ENCODE measurements at regions not wholly inside any gene's neighbourhood (a gene's known extent, or its start where the extent isn't known, plus 50 kb on each side); places are given as distances from the start of the nearest gene placed in this dataset.

DNA sequence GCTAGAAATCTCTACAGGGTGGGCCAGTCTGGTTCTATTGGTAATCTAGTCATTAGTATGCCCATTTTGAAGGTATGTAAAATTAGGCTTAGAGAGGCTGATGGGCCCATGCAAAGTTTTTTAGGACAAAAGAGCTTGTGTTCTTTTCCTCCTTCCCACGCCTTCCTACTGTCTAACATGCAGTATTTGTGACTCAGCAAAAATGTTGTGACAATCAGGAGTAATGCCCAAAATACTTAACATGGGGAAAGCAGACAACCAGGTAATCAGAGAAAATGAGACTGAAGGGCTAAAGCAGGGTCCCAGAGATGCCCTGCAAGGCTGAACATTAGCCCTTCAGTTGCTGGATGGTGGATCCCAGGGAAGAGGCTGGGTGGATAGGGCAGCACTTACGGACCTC, 437.9 kb downstream of the BCL11B start:
- DNase-seq, result no peak

DNA sequence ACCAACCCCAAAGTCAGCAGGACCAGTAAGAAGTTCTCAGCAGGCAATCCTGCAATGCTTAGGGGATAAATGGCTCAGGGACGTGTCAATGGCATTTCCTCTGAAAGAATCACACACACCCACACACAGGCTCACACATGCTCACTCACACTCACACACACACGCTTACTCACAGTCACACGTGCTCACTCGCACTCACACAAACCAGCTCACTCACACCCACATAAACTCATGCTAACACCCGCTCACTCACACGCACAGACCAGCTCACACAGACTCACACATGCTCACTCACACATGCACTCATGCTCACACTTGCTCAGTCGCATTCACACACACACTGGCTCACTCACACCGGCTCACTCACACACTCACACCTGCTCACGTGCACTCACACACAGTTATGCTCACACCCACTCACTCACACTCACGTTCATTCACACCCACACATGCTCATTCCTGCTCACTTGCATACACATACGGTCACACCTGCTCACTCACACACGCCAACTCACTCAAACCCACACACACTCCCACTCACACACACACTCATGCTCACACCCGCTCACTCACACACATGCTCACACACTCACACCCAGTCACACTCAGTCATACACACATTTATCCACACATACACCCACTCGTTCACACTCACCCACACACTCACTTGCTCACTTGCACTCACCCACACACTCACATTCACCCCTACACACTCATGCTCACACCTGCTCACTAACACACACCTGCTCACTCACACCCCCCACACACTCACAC, 436.8 kb downstream of the BCL11B start:
- no peak for DNase-seq

DNA sequence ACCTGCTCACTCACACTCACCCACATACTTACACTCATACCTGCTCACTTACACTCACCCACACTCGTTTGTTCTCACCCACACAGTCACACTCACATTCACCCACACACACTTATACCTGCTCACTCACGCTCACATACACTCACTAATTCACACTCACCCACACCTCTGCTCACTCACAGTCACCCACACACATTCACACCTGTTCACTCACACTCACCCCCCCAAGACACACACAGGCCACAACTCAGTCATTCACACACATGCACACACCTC, 436.2 kb downstream of the BCL11B start:
- no peak for DNase-seq

DNA sequence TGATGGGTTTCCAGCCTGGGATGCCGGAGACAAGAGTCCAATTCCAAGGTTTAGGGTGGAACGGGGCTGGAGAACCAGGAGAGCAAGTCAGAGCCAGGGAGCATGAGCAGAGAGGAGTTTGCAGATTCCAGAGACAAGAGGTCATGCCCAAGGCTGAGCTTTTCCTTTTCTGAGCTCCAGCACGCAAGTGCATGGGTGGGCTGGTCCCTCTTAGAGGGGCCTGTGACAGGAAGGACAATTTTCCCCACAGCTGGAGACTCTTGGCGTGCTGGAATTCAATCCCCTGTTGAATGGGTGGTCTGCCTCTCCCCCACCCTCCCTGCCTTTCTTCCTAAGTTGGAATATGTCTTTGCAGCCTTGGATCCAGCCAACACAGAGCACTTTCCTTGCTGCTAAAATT, 431.9 kb downstream of the BCL11B start:
- DNase-seq, result no peak

DNA sequence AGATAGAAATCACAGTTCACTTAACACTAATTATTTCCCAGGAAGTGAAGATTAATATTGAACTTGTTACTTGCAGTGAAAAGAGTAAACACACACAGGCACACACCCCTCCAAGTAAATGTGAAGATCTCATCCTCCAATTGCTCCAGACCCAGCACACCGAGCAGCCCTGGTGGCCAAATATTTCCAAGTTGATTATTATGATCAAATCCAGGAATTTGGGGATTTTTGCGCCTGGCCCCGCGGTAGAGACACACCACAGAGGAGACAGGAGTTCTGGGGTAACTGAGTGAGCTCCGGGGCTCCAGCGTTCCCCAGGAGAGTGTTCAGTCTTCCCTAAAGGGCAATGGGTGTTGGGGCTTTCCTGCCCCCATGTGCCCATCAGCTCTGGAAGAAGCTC, 431.5 kb downstream of the BCL11B start:
- no peak for DNase-seq

DNA sequence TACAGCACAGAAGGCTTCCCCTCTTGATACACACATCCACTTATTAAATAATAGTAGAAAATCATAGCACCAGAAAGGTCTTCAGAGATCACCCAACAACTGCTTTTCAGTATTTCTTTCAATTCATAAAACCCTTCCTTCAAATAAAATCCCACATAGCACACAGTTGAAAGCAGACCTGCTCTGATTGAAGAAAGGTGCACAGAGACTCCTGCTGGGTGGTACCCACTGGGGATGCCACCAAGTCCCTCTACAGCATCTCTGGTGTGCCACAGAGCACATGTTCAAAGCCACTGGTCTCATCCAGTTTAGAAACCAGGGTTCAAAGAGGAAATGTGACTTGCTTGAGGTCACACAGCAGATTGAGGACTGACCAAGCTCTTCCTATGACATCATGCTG, 427.5 kb downstream of the BCL11B start:
- no peak for DNase-seq

DNA sequence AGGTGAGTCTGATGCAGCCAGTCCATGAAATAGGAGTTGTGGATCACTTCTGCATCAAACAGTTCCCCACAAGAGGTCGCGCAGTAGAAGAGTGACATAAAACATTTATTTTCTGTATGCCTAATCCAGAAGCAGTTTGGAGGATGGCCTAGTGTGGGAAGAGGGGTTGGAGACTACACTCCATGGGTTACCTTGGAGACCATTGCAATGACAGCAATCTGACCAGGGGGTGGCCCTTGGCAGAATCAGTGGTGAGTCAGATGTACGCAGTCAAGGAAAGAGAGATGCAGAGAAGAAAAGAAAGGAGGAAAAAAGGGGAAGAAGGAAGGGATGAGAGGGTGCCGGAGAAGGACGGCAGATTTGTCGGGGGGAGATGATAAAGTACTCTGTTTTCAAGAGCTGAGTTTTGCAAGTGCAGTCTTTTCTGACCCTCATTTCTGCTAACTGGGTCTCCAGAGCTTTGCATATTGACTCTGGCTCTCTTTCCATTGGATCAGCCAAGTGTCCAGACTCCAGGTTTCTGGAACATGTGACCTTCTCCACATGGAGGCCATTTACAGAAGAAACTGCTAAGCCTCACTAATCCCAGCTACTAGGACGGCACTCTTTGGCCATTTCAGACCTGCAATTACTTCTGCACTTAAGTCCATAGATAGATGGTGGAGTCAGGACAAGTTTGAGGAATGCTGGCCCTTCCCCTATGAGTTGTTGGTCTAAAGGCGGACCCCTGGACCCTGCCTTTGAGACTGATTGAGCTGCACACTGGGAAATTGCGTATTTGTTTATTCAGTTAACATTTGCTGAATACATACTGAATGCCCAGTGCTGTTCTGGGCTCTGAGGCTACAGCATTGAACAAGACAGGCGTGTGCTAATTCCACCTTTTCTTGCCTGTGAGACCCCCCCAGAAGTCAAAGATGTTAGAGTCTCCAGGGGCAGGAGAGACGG, 424.2 kb downstream of the BCL11B start:
- no peak for DNase-seq

DNA sequence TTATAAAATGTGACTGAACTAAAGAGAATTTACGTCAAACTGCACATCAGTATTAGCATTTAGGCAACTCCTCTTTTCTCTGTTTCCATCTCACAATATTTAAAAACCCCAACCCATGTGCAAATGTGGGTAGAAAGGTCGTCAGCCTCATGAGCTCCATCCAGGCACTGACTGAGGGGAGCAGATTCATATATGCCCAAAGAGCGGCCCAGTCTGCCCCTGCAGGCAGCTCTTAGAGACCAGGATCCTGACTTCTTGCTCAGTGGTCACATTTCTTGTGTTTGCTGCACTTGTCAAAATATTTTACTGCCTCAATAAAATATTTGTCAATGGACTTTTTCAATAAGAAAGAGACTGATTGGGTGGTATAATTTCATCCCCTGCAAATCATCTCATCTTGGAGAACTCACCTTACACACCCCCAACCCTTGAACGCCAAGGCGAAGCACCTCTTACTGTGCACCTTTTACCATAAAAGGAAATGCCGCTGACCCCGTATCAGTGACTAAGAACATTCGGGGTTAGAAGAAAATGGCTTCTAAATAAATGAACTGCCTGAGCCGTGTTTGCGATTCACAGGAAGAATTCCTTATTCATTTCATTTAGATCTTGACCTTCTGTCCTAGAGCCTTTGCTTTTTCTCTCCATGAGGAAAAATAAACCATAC, 418.8 kb downstream of the BCL11B start:
- DNase-seq, result no peak

DNA sequence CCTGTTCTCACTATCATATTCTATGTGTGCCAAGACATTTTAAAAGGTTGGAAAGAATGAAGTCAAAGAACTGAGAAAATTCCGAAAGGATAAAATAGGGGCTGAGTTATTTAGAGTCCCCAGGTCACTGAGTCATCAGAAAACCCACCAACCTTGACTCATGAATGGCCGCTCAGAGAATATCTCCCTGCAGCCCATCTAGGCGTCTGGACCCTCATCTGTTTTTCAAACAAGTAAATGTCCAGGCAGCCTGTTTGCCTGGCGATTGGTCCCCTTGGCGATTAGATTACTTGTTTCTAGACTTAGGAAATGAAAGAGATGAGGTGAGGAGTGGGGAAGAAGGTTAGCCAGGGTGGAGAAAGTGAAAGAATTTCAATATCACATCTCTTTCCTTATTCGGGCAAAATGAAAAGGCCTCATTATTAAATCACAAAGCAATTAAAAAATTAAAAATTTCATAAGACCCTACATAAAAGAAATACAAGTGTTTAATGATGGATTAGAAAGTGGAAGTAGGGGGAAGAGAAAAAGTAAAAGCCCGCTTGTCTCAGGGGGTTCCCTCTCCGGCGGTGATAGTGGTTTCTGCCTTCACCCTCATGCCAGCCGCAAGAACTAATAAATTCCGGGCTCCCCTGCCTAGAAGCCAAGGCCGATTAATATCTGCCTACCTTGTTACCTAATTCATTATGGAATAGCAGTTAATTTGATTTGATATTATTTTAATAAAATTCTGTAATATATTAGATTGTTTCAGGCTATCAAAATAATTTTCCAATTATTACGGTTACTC, 415.9 kb downstream of the BCL11B start:
- no peak for DNase-seq

DNA sequence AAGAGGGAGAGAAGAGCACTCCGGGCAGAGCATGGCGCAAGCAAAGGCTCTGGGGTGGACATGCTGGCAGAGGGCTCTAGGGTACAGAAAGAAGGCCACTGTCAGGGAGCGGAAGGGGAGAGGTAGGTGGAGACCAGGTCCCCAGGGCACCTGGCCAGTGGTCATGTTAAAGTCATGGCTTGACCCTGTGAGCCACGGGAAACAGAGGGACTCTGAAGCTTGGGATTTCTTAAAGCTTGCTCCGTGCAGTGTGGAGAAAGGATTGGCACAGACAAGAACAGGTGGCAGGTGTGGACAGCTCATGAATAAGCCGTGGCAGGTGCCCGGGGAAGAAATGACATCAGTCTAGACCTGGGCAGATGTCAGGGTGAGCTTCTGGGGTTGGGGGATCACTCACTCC, 413.8 kb downstream of the BCL11B start:
- DNase-seq, result no peak

DNA sequence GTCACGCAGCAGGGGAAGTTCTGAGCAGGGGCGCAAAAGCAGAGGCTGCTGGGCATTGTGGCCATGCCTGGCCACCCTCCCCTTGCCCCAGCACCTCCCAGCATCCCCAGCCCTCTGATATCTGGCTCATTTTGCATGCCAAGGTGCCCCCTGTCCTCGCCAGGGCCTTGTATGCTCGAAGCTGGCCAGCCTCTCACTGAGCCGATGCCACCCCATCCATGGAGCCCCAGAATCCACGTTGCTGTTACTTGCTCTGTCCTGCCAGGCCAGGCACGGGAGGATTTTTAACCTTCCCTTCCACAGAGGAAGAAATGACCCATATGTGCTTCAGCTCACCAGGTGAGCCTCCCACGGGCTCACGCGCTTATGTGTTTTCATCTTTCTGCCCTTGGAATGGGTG, 413.4 kb downstream of the BCL11B start:
- DNase-seq, result no peak

DNA sequence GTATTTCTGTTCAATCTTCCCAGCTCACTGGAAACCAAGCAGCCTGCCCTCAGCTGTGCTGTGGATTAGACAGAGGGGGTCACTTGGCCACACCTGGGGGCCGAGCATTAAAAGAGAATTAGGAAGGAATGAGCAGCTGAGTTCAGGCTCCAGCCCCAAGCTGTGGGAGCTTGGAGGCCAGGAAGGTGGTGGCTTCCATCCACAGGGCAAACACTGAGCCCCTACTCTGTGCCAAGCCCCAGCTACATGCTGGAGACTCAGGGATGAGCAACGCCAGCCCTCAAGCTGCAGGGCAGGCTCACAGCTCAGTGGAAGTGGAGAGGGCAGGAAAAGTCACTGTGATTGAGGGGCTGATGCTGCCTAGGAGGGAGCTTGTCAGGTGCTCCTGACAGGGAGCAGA, 412.7 kb downstream of the BCL11B start:
- no peak for DNase-seq

DNA sequence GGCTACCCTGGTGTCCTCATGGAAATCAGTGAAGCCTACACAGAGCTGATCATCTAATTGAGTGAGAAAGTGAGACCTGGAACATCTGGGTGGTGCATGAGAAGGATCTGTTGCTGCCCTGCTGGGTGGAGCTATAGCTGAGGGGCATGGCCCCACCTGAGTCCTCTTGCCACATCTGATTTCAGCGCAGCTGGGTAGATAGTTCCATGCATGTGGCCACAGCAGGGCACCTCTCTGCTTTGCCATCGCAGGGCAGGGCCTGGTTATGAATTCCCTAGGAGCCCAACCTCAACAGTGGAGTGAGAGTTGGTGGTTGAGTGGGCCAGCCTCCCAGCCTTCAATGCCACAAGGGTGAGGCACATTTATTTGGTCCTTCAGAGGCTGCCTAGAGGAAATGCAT, 407.8 kb downstream of the BCL11B start:
- no peak for DNase-seq

DNA sequence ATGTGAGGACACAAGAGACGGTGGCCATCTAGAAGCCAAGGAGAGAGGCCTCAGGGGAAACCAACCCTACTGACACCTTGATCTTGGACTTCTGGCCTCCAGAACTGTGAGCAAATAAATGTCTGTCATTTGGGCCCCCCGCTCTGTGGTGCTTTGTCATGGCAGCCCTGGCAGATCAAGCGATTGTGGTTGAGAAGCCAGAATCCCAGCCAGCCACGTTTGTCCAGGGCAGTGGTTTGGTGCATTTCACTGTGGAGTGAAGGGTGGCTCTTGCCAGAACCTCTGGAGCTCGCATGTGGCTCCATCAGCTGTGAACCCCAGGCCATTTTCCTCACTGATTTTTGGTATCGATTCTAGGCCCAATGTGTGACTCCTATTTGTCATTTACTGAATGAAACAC, 404.9 kb downstream of the BCL11B start:
- DNase-seq, result no peak

DNA sequence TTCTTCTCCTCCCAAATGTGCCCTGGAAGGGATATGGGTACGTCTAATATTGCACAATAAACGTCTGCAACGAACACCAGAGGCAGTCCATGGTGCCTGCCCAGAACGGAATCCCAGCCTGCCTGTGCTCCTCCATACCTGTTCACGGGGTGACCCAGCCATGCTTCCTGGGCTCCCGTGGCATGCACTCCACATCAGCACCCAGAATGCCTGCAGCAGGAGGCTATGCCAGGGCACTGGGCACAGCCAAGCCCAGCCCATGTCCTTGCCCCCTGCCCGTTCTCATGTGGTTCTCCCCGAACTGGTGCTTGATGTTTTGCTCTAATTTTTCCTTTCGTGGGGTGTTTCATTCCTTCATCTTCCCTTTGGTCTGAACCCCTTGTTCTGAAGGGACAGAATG, 404.3 kb downstream of the BCL11B start:
- no peak for DNase-seq

DNA sequence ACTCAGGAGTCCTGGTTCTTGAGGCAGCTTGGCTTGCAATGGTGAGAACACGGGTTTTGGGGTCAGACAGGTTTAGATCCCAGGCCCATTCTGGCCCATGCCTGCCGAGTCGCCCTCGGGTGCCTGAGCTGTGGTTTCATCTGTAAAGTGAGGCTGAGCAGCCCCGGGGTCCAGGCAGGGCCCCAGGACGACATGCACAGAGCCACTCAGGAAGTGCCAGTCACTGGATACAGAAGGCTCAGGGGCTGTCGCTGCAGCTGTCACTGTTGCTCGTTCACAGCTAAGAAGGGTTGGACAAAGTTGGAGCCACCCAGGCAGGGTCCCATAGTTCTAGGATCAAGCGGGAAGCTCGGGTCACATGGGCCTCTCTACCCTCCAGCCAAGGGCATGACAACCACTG, 403.1 kb downstream of the BCL11B start:
- DNase-seq, result no peak

DNA sequence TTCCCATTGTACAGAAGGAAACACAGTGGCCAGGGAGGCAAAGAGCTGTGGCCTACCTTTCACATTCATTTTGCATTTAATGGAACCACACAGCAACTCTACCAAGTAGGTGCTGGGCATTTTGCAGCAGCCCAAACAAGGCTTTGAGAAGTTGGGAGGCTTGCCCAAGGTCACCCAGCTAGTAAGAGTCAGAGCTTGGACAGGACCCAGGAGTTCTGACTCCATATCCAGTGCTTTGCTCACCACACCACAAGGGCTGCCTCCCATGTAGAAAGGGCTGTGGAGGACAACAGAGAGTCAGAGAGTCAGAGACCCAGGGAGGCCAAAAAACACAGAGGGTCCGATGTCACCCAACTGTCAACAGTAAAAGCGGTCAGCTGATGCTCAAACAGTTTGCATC, 400.2 kb downstream of the BCL11B start:
- no peak for DNase-seq

DNA sequence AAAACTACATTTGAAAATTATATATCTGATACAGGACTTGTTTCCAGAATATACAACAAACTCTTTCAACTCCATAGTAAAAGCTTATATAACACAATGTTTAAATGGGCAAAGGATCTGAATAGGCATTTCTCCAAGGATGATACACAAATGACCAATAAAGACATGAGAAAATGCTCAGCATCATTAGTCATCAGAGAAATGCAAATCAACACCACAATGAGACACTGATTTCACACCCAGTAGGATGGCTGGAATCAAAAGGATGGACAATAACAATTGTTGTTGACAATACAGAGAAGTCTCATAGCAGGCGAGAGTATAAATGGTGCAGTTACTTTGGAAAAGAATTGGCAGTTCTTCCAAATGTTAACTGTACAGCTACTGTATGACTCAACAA, 394.9 kb downstream of the BCL11B start:
- DNase-seq, result no peak

DNA sequence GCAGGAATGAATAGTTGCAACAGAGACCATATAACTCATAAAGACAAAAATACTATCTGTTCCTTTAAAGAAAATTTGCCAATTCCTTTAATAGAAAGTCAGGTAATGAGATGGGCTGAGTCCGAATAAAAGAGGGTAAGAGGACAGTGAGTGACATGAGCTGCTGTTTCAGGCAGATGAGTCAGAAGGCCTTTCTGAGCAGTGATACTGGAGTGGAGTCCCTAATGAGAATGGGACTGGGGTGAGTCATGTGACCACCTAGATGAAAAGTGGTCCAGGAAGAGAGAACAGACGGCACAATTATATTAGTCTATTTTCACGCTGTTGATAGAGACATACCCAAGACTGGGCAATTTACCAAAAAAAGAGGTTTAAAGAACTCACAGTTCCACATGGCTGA, 393.7 kb downstream of the BCL11B start:
- no peak for DNase-seq

DNA sequence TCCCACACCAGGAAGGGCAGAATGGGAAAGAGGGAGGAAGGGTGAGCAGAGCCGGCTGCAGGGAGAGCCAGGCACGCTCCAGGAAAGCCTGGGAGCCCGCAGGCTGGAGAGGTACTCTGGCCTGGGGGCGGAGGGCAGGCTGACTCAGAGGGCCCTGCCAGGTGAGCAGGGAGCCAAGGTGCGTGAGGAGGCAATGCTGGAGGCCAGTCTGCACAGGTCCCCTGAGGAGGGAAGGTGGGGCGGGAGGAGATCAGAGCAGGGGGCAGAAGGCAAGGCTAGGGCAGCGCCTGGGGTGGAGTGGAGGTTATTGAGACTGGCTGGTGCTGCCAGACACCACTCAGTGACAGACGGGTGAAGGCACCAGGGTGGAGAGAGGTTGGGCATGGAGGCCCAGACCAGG, 385.0 kb downstream of the BCL11B start:
- DNase-seq, result no peak

DNA sequence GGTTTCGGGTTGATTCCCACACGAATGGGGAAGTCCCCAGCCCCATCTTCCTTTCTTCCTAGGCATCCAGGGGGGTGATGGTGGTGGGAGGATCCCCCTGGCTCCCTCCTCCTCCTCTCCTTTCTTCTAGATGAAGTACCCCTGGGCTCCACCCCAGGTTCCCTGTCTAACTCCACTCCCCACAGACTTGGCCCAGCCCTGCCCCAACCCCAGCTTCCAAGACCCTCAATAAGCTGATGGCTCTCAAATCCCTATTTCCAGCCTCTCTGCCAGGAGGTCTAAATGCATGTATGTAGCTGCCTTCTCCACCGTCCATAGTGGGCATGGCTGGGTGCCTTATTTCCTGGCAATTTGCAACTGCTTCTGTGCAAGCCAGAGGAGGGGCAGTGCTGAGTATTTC, 383.7 kb downstream of the BCL11B start:
- no peak for DNase-seq

DNA sequence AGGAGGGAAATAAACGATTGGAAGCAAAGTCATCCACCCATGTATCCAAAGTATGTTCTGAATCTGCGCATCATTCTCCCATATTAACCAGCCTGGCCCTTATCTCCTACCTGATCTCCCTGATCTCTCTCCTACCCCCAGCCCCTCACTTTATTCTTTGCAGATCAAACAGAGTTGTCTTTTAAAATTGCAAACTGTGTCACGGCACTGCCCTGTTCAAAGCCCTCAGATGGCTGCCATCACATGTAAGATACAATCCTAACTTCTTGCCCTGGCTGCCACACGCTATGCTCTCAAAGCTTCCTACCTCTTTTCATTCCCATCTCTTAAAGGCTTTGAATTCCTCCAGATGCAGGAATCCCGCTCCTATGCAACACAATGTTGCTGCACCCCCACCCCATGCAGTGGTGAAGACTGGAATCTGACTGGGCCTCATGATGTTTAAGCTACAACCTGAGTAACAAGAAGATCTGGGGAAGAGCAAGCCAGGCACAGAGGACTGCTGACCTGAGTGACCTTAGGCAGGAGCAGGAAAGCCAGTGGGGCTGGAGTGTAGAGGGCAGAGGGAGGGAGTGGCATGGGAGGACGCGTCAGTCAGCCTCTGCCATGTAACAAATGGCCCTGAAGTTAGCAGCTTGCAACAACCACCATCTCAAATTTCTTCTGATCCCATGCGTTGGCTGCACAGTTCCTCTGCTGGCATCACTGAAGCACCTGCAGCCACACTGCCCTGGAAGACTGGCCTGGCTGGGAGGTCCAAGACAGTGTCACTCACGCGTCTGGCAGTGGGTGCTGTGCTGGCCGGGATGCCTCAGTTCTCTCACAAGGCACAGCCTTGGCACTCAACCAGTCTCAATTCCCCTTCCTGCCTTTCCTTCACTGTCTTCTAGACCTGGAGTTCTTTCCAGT, 382.8 kb downstream of the BCL11B start:
- no peak for DNase-seq
